ENCODE measurements at regions not wholly inside any gene's neighbourhood (a gene's known extent, or its start where the extent isn't known, plus 50 kb on each side); places are given as distances from the start of the nearest gene placed in this dataset.

DNA sequence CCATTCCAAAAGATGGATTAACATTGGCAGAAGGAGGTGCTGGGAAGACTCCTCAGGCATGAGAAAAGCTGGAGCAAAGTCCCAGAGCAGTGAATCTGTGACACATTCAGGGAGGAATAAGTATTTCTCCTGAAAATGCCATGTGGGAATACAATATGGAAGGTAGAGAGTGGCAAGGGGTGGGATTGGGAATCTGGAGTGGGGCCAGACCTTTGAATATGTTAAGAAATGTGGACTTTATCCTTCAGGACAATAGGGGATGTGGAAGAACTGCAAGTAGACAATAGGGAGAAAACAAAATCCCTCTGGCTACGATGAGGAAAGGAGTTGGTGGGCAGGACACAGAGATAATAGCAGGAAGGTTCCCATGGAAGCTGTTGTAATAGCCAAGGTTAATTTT lies 305.6 kb upstream of the TGFBR2 start:
- H3K4me1 Mint-ChIP-seq (ENCODE audit: low read depth): peaks cover 4% of the 10 kb centered on the region
- H3K27ac Mint-ChIP-seq: no peak overlapping the region
- no peak for DNase-seq (ENCODE audit: low spot score, unreplicated experiment)
- no peaks in the 10 kb centered on the region for H3K27me3 Mint-ChIP-seq
- TF ChIP-seq, protein P1, sequence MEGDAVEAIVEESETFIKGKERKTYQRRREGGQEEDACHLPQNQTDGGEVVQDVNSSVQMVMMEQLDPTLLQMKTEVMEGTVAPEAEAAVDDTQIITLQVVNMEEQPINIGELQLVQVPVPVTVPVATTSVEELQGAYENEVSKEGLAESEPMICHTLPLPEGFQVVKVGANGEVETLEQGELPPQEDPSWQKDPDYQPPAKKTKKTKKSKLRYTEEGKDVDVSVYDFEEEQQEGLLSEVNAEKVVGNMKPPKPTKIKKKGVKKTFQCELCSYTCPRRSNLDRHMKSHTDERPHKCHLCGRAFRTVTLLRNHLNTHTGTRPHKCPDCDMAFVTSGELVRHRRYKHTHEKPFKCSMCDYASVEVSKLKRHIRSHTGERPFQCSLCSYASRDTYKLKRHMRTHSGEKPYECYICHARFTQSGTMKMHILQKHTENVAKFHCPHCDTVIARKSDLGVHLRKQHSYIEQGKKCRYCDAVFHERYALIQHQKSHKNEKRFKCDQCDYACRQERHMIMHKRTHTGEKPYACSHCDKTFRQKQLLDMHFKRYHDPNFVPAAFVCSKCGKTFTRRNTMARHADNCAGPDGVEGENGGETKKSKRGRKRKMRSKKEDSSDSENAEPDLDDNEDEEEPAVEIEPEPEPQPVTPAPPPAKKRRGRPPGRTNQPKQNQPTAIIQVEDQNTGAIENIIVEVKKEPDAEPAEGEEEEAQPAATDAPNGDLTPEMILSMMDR (IDR thresholded peaks at IDR 0.05; ENCODE audit: unreplicated experiment): no peak
- H3K9me3 Mint-ChIP-seq (ENCODE audit: low read depth): peaks cover 6% of the 10 kb centered on the region
- no peaks in the 10 kb centered on the region for H3K36me3 Mint-ChIP-seq (ENCODE audit: insufficient read depth)
- no peak overlapping the region for H3K4me3 Mint-ChIP-seq (ENCODE audit: low read depth)

DNA sequence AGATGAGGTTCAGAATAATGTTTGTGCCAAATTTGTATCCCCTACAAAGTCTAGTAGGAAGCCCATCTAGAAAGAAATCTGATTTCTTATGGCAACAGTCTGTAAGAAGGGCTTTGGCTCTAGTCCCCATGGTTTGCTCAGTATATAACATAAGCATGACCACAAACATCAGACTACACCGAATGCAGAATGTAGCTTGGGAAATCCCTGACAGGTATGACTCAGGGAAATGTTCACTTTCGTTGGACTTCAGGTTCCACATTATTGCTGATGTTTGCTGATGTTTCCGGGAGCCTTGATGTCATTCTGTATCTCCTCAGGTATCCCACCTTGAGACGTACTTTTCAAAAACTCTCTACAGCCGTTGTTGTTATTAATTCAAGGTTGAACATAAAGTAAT lies 304.4 kb upstream of the TGFBR2 start:
- TF ChIP-seq, protein P1 (IDR thresholded peaks at IDR 0.05; ENCODE audit: unreplicated experiment): no peak
- peaks cover 6% of the 10 kb centered on the region for H3K9me3 Mint-ChIP-seq (ENCODE audit: low read depth)
- H3K4me3 Mint-ChIP-seq (ENCODE audit: low read depth): no peak overlapping the region
- no peaks in the 10 kb centered on the region for H3K36me3 Mint-ChIP-seq (ENCODE audit: insufficient read depth)
- no peak overlapping the region for H3K27ac Mint-ChIP-seq
- H3K4me1 Mint-ChIP-seq (ENCODE audit: low read depth): peaks cover 4% of the 10 kb centered on the region
- H3K27me3 Mint-ChIP-seq: no peaks in the 10 kb centered on the region
- DNase-seq (ENCODE audit: low spot score, unreplicated experiment): no peak

DNA sequence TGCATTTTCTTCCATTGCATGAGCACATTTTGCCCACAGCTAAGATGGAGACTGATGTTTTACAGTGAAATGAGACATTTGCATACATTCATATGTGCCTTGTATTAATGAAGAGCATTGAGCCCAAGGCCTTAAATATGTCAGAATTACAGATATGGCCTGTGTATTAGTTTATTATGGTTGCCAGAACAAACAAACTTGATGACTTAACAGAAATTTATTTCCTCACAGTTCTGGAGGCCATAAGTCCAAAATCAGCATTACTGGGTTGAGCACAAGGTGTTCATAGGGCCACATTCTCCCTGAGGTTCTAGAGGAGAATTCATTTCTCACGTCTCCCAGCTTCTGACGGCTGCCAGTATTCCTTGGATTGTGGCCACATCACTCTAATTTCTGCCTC lies 302.6 kb upstream of the TGFBR2 start:
- peaks cover 6% of the 10 kb centered on the region for H3K9me3 Mint-ChIP-seq (ENCODE audit: low read depth)
- H3K36me3 Mint-ChIP-seq (ENCODE audit: insufficient read depth): no peaks in the 10 kb centered on the region
- H3K4me1 Mint-ChIP-seq (ENCODE audit: low read depth): peaks cover 4% of the 10 kb centered on the region
- H3K4me3 Mint-ChIP-seq (ENCODE audit: low read depth): no peak overlapping the region
- no peak for DNase-seq (ENCODE audit: low spot score, unreplicated experiment)
- no peaks in the 10 kb centered on the region for H3K27me3 Mint-ChIP-seq
- TF ChIP-seq, protein P1 (IDR thresholded peaks at IDR 0.05; ENCODE audit: unreplicated experiment): no peak
- no peak overlapping the region for H3K27ac Mint-ChIP-seq

DNA sequence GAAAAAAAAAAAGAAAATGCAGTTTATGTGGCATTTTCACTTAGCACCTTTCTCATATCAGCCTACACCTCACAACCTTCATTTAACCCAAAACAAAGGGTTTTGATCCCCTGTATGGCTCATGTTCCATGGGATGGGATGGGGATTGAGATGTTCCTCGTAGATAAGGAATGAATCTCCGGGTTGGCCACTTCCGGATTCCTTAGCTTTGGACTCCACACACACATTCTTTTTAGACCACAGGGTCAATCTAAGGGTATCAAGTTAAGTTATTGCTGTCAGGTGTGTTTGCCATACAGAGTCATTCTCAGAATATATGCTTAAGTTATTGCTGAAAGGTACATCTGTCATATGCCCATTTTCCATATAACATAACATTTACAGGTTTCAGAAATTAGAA lies 301.4 kb upstream of the TGFBR2 start:
- TF ChIP-seq, protein P1 (IDR thresholded peaks at IDR 0.05; ENCODE audit: unreplicated experiment): no peak
- H3K27ac Mint-ChIP-seq: no peak overlapping the region
- H3K36me3 Mint-ChIP-seq (ENCODE audit: insufficient read depth): no peaks in the 10 kb centered on the region
- H3K27me3 Mint-ChIP-seq: no peaks in the 10 kb centered on the region
- H3K4me1 Mint-ChIP-seq (ENCODE audit: low read depth): peaks cover 4% of the 10 kb centered on the region
- H3K4me3 Mint-ChIP-seq (ENCODE audit: low read depth): no peak overlapping the region
- DNase-seq (ENCODE audit: low spot score, unreplicated experiment): no peak
- peaks cover 6% of the 10 kb centered on the region for H3K9me3 Mint-ChIP-seq (ENCODE audit: low read depth)

DNA sequence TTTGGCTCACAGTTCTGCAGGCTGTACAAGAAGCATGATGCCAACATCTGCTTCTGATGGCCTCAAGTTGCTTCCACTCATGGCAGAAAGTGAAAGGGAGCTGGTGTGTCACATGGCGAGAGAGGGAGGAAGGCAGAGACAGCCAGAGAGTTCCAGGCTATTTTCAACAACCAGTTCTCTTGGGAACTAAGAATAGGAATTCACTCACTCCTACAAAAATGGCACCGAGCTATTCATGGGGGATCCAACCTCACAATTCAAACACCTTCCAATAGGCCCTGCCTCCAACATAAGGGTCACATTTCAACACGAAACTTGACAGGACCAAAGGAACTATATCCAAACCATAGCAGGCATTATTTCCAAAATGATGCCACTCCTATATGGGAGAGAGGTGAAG lies 299.5 kb upstream of the TGFBR2 start:
- TF ChIP-seq, protein P1 (IDR thresholded peaks at IDR 0.05; ENCODE audit: unreplicated experiment): no peak
- H3K4me3 Mint-ChIP-seq (ENCODE audit: low read depth): no peak overlapping the region
- peaks cover 6% of the 10 kb centered on the region for H3K9me3 Mint-ChIP-seq (ENCODE audit: low read depth)
- H3K4me1 Mint-ChIP-seq (ENCODE audit: low read depth): peaks cover 2% of the 10 kb centered on the region
- no peak overlapping the region for H3K27ac Mint-ChIP-seq
- H3K36me3 Mint-ChIP-seq (ENCODE audit: insufficient read depth): no peaks in the 10 kb centered on the region
- DNase-seq (ENCODE audit: low spot score, unreplicated experiment): no peak
- H3K27me3 Mint-ChIP-seq: no peaks in the 10 kb centered on the region
